ENCODE measurements at regions not wholly inside any gene's neighbourhood (a gene's known extent, or its start where the extent isn't known, plus 50 kb on each side); places are given as distances from the start of the nearest gene placed in this dataset.

DNA sequence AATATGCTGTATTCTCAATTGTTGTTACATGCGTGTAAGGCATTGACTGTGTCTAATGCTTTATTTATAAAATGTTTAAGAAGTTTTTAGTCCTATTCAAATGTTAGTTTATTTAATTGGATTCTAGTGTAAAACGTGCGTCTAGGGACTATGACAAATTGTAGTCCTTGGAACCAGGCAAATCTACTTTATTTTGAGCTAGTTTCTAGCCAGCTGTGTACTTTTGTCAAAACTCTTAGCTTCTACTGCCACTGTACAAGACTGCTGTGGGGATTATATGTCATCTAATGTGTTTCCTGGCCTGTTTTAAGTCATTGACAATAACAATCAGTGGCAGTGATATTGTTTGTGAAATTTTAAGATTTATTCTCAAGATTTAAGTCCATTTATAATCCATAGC lies 220.5 kb upstream of the SEMA3D start:
- H3K4me1 ChIP-seq (ENCODE audit: low read depth, poor library complexity, severe bottlenecking): no peaks in the 10 kb centered on the region
- H3K27me3 ChIP-seq (ENCODE audit: insufficient read depth, low read depth): no peaks in the 10 kb centered on the region
- no peaks in the 10 kb centered on the region for H4K20me1 ChIP-seq (ENCODE audit: insufficient read depth)
- H3K27ac ChIP-seq: no peak overlapping the region
- no peak overlapping the region for H2AFZ ChIP-seq (ENCODE audit: low read depth)
- no peak overlapping the region for H3K4me3 ChIP-seq (IDR thresholded peaks at IDR 0.05; ENCODE audit: insufficient read depth, low read depth, low read length)
- H3K4me2 ChIP-seq: no peak overlapping the region
- no peak overlapping the region for H3K9ac ChIP-seq
- H3K79me2 ChIP-seq (ENCODE audit: insufficient read depth, low read depth): no peaks in the 10 kb centered on the region
- TF ChIP-seq, protein P1, sequence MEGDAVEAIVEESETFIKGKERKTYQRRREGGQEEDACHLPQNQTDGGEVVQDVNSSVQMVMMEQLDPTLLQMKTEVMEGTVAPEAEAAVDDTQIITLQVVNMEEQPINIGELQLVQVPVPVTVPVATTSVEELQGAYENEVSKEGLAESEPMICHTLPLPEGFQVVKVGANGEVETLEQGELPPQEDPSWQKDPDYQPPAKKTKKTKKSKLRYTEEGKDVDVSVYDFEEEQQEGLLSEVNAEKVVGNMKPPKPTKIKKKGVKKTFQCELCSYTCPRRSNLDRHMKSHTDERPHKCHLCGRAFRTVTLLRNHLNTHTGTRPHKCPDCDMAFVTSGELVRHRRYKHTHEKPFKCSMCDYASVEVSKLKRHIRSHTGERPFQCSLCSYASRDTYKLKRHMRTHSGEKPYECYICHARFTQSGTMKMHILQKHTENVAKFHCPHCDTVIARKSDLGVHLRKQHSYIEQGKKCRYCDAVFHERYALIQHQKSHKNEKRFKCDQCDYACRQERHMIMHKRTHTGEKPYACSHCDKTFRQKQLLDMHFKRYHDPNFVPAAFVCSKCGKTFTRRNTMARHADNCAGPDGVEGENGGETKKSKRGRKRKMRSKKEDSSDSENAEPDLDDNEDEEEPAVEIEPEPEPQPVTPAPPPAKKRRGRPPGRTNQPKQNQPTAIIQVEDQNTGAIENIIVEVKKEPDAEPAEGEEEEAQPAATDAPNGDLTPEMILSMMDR (conservative IDR thresholded peaks at IDR 0.05; ENCODE audit: low read depth, low read length): no peak
- no peaks in the 10 kb centered on the region for H3K36me3 ChIP-seq (ENCODE audit: insufficient read depth)

DNA sequence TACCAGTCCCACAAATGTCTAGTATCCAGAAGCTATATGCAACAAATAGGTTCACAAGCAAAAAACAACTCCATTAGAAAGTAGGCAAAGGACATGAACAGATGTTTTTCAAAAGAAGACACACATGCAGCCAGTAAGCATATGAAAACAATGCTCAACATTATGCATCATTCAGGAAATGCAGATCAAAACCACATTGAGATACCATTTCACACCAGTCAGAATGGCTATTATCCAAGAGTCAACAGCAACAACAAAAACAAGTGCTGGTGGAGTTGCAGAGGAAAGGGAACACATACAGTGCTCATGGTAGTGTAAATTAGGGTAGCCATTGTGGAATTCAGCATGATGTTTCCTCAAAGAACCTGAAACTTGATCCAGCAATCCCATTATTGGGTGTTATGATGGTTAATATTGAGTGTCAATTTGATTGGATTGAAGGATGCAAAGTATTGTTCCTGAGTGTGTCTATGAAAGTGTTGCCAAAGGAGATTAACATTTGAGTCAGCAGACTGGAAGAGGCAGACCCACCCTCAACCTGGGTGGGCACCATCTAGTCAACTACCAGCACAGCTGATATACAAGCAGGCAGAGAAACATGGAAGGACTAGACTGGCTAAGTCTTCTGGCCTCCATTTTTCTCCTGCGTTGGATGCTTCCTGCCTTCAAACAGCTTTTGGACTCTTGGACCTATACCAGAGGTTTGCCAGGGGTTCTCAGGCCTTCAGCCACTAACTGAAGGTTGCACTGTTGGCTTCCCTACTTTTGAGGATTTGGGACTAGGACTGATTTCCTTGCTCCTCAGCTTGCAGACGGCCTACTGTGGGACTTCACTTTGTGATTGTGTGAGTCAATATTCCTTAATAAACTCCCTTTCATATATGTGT lies 218.4 kb upstream of the SEMA3D start:
- Histone ChIP-seq H3K79me2 (ENCODE audit: insufficient read depth, low read depth) (no peaks in the 10 kb centered on the region), H3K36me3 (ENCODE audit: insufficient read depth) (no peaks in the 10 kb centered on the region), H3K27ac (no peak overlapping the region), H3K4me1 (ENCODE audit: low read depth, poor library complexity, severe bottlenecking) (no peaks in the 10 kb centered on the region), H3K27me3 (ENCODE audit: insufficient read depth, low read depth) (no peaks in the 10 kb centered on the region), H3K4me3 (IDR thresholded peaks at IDR 0.05; ENCODE audit: insufficient read depth, low read depth, low read length) (no peak overlapping the region), H4K20me1 (ENCODE audit: insufficient read depth) (no peaks in the 10 kb centered on the region), H3K4me2 (no peak overlapping the region), H2AFZ (ENCODE audit: low read depth) (no peak overlapping the region), H3K9ac (no peak overlapping the region)
- TF ChIP-seq, protein P1 (conservative IDR thresholded peaks at IDR 0.05; ENCODE audit: low read depth, low read length): no peak

DNA sequence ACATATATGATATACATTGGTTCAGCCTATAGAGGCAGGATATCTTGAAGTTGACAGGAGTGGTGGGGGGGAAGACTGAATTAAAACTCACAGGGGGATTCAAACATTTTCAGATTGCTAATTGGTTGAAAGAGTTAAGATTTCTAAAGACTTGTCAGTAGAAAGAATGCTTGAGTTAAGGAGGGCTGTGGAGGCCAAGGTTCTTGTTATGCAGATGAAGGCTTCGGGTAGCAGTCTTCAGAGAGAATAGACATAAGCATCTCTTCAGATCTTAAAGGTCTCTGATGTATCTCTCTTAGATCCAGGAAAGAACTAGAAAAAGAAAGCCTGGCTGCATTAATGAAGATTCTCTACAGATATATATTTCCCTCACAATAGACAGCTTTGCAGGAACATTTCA lies 209.8 kb upstream of the SEMA3D start:
- H3K36me3 ChIP-seq (ENCODE audit: insufficient read depth): no peaks in the 10 kb centered on the region
- H4K20me1 ChIP-seq (ENCODE audit: insufficient read depth): no peaks in the 10 kb centered on the region
- H3K4me3 ChIP-seq (IDR thresholded peaks at IDR 0.05; ENCODE audit: insufficient read depth, low read depth, low read length): no peak overlapping the region
- no peaks in the 10 kb centered on the region for H3K27me3 ChIP-seq (ENCODE audit: insufficient read depth, low read depth)
- no peak overlapping the region for H3K27ac ChIP-seq
- H3K9ac ChIP-seq: no peak overlapping the region
- no peaks in the 10 kb centered on the region for H3K4me1 ChIP-seq (ENCODE audit: low read depth, poor library complexity, severe bottlenecking)
- TF ChIP-seq, protein P1 (conservative IDR thresholded peaks at IDR 0.05; ENCODE audit: low read depth, low read length): no peak
- no peak overlapping the region for H2AFZ ChIP-seq (ENCODE audit: low read depth)
- no peaks in the 10 kb centered on the region for H3K79me2 ChIP-seq (ENCODE audit: insufficient read depth, low read depth)
- no peak overlapping the region for H3K4me2 ChIP-seq

DNA sequence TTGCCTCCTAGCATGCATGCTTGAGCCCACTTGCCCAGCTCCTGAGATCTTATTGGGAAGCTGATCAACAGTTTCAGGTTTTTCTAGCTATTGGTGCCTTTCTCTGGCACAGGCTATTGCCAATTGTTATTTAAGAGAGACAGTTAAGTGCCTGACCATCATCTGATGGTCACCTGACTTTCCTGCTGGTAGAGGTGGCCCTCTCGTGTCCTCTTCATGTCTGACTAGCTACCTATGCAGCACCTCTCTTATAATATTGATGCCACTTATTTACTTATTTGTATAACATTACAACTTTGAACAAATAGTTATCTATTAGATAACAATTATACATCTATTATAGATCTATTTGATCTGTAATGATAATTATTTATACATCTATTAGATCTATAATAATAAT lies 205.9 kb upstream of the SEMA3D start:
- no peak overlapping the region for H3K27ac ChIP-seq
- TF ChIP-seq, protein P1 (conservative IDR thresholded peaks at IDR 0.05; ENCODE audit: low read depth, low read length): no peak
- no peak overlapping the region for H3K4me3 ChIP-seq (IDR thresholded peaks at IDR 0.05; ENCODE audit: insufficient read depth, low read depth, low read length)
- H3K27me3 ChIP-seq (ENCODE audit: insufficient read depth, low read depth): no peaks in the 10 kb centered on the region
- H3K9ac ChIP-seq: no peak overlapping the region
- no peaks in the 10 kb centered on the region for H4K20me1 ChIP-seq (ENCODE audit: insufficient read depth)
- H3K79me2 ChIP-seq (ENCODE audit: insufficient read depth, low read depth): no peaks in the 10 kb centered on the region
- no peaks in the 10 kb centered on the region for H3K36me3 ChIP-seq (ENCODE audit: insufficient read depth)
- H2AFZ ChIP-seq (ENCODE audit: low read depth): no peak overlapping the region
- H3K4me2 ChIP-seq: no peak overlapping the region
- H3K4me1 ChIP-seq (ENCODE audit: low read depth, poor library complexity, severe bottlenecking): no peaks in the 10 kb centered on the region
